ENCODE measurements at regions not wholly inside any gene's neighbourhood (a gene's known extent, or its start where the extent isn't known, plus 50 kb on each side); places are given as distances from the start of the nearest gene placed in this dataset.

DNA sequence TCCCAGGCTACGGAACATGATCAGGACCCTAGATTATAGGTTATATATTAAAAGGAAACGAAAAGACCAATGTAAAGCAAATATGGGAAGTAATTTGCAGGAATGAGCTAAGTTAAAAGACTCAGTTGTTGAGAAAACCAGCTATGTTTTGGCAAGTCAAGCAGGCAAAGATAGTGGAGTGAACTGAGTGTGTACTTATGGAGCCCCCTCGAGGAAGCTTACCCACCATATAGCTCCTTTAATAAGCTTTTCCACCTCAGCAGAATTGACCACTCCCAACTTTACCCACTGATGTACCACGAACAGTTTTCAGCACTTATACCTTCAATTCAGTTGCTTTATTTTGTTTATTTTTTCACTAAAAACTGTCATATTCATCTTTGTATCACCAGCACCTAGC, 57.3 kb upstream of the PJA2 start:
- H3K9ac ChIP-seq (ENCODE audit: low read length in 3 of 3) = no peak overlapping the region
- no peak for DNase-seq
- no peaks in the 10 kb centered on the region for H3K9me3 ChIP-seq (ENCODE audit: control insufficient read depth in 2 of 3, insufficient read depth in 1 of 3, low read length in 3 of 3)
- no peaks in the 10 kb centered on the region for H3K36me3 ChIP-seq (ENCODE audit: control insufficient read depth in 2 of 3, insufficient read depth in 3 of 3, low read length in 3 of 3)
- no peak overlapping the region for H3K27ac ChIP-seq (ENCODE audit: low read depth in 2 of 2, low read length in 2 of 2)
- no peak overlapping the region for H3K4me3 ChIP-seq (ENCODE audit: low read length in 3 of 3)
- FAIRE-seq = no peak
- intact Hi-C loops (cut with DNase I) = no loop called here
- TF ChIP-seq, protein P1, sequence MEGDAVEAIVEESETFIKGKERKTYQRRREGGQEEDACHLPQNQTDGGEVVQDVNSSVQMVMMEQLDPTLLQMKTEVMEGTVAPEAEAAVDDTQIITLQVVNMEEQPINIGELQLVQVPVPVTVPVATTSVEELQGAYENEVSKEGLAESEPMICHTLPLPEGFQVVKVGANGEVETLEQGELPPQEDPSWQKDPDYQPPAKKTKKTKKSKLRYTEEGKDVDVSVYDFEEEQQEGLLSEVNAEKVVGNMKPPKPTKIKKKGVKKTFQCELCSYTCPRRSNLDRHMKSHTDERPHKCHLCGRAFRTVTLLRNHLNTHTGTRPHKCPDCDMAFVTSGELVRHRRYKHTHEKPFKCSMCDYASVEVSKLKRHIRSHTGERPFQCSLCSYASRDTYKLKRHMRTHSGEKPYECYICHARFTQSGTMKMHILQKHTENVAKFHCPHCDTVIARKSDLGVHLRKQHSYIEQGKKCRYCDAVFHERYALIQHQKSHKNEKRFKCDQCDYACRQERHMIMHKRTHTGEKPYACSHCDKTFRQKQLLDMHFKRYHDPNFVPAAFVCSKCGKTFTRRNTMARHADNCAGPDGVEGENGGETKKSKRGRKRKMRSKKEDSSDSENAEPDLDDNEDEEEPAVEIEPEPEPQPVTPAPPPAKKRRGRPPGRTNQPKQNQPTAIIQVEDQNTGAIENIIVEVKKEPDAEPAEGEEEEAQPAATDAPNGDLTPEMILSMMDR (IDR thresholded peaks at IDR 0.05; ENCODE audit: borderline replicate concordance, extremely low read depth, insufficient read depth) = no peak
- no peaks in the 10 kb centered on the region for H3K27me3 ChIP-seq (ENCODE audit: control insufficient read depth, insufficient read depth, low read length)
- peaks cover 0 to 4% (median 0%) of the 10 kb centered on the region in 3 donors for H3K4me1 ChIP-seq (ENCODE audit: control insufficient read depth in 2 of 3, insufficient read depth in 2 of 3, low read depth in 1 of 3, low read length in 3 of 3)
